Kidney (tissue), 13 donors: ENCODE measurements at regions not wholly inside any gene's neighbourhood (a gene's known extent, or its start where the extent isn't known, plus 50 kb on each side); places are given as distances from the start of the nearest gene placed in this dataset.

ENCODE experiments used
- DNase-seq, 5 donors: peaks; one replicate each; pipeline ENCODE4 v3.0.0-alpha.2; 2013 to 2020
- FAIRE-seq: peaks from 2 replicates; lab custom pipeline; 2012; peaks lifted over from hg19 to GRCh38; lab: Jason Lieb, UNC
- H3K27ac ChIP-seq, 2 donors: one replicate each; pipeline ENCODE4 v1.7.0; 2013; ENCODE audit warnings: low read depth in 2 of 2, low read length in 2 of 2, inconsistent platforms in 1 of 2
- H3K27me3 ChIP-seq: one replicate; pipeline ENCODE4 v1.7.1; 2013; ENCODE audit warnings: low read length, inconsistent platforms; ENCODE audit not compliant: control insufficient read depth, insufficient read depth
- H3K36me3 ChIP-seq, 3 donors: one replicate each; pipeline versions ENCODE4 v1.7.0 to v1.7.1; 2013; ENCODE audit warnings: low read length in 3 of 3, control low read depth in 1 of 3, inconsistent platforms in 1 of 3; ENCODE audit not compliant: insufficient read depth in 3 of 3, control insufficient read depth in 2 of 3
- H3K4me1 ChIP-seq, 3 donors: one replicate each; pipeline versions ENCODE4 v1.7.0 to v1.7.1; 2013; ENCODE audit warnings: low read length in 3 of 3, inconsistent platforms in 1 of 3, low read depth in 1 of 3; ENCODE audit not compliant: control insufficient read depth in 2 of 3, insufficient read depth in 2 of 3
- H3K4me3 ChIP-seq, 3 donors: one replicate each; pipeline versions ENCODE4 v1.7.0 to v1.8.1; 2013; ENCODE audit warnings: low read length in 3 of 3, control low read depth in 1 of 3, inconsistent platforms in 1 of 3
- H3K9ac ChIP-seq, 3 donors: one replicate each; pipeline versions ENCODE4 v1.7.0 to v1.7.1; 2013; ENCODE audit warnings: low read length in 3 of 3, control low read depth in 1 of 3, inconsistent platforms in 1 of 3
- H3K9me3 ChIP-seq, 3 donors: one replicate each; pipeline versions ENCODE4 v1.7.0 to v1.7.1; 2013; ENCODE audit warnings: low read length in 3 of 3, control low read depth in 1 of 3, inconsistent platforms in 1 of 3; ENCODE audit not compliant: control insufficient read depth in 2 of 3, insufficient read depth in 1 of 3
- CTCF ChIP-seq: IDR thresholded peaks from 3 replicates; pipeline ENCODE4 v1.5.1; 2012; ENCODE audit warnings: mild to moderate bottlenecking, moderate library complexity, borderline replicate concordance; ENCODE audit not compliant: insufficient read depth; ENCODE audit errors: extremely low read depth
- intact Hi-C: fragments of 100-400 bp; cut with DNase I; formaldehyde crosslinking; loops from one replicate; pipeline ENCODE4 v1.11.1; 2022
- donor health status: control.
- donor health status: control.
- donor health status: control.
- donor health status: control.
- donor health status: control.
- donor health status: DM: yes; HTN: yes; CAD: no.
- donor health status: Normal renal cell carcinoma (clear cell type).

- no peaks in the 10 kb centered on the region for H3K9me3 ChIP-seq
- TF ChIP-seq CTCF = no peak
- no peaks in the 10 kb centered on the region for H3K36me3 ChIP-seq
- FAIRE-seq (no peak), DNase-seq (peak in 1 of 5 donors; percentile 29)
- H3K9ac ChIP-seq = no peak overlapping the region
- H3K27me3 ChIP-seq = no peaks in the 10 kb centered on the region
- no peak overlapping the region for H3K27ac ChIP-seq
- no peak overlapping the region for H3K4me3 ChIP-seq
- intact Hi-C loops = no loop called here
- no peaks in the 10 kb centered on the region for H3K4me1 ChIP-seq
Measured at GRCh38 chr17:14741491-14741890, 440.6 kb downstream of the HS3ST3B1 start.

GRCh38 chr17:14739656-14740431, 439.0 kb downstream of the HS3ST3B1 start:
- H3K4me3 ChIP-seq = no peak overlapping the region
- no peaks in the 10 kb centered on the region for H3K4me1 ChIP-seq
- intact Hi-C loops = no loop called here
- H3K36me3 ChIP-seq = no peaks in the 10 kb centered on the region
- no peaks in the 10 kb centered on the region for H3K27me3 ChIP-seq
- DNase-seq (peak in 1 of 5 donors; percentile 9), FAIRE-seq (no peak)
- H3K9me3 ChIP-seq = no peaks in the 10 kb centered on the region
- TF ChIP-seq CTCF = no peak
- no peak overlapping the region for H3K27ac ChIP-seq
- no peak overlapping the region for H3K9ac ChIP-seq

GRCh38 chr17:14738652-14738988, 437.7 kb downstream of the HS3ST3B1 start:
- no peaks in the 10 kb centered on the region for H3K4me1 ChIP-seq
- no peaks in the 10 kb centered on the region for H3K36me3 ChIP-seq
- no peaks in the 10 kb centered on the region for H3K9me3 ChIP-seq
- DNase-seq = no peak
- intact Hi-C loops = no loop called here
- no peaks in the 10 kb centered on the region for H3K27me3 ChIP-seq
- H3K27ac ChIP-seq = no peak overlapping the region
- FAIRE-seq = no peak
- H3K4me3 ChIP-seq = no peak overlapping the region
- no peak overlapping the region for H3K9ac ChIP-seq
- no peak for TF ChIP-seq CTCF
